ENCODE measurements at regions not wholly inside any gene's neighbourhood (a gene's known extent, or its start where the extent isn't known, plus 50 kb on each side); places are given as distances from the start of the nearest gene placed in this dataset.
"Not testable (repeated sequence)": the region's sequence is repeated elsewhere in the genome, so short reads cannot be mapped to it uniquely, and the experiment has no call there.

DNA sequence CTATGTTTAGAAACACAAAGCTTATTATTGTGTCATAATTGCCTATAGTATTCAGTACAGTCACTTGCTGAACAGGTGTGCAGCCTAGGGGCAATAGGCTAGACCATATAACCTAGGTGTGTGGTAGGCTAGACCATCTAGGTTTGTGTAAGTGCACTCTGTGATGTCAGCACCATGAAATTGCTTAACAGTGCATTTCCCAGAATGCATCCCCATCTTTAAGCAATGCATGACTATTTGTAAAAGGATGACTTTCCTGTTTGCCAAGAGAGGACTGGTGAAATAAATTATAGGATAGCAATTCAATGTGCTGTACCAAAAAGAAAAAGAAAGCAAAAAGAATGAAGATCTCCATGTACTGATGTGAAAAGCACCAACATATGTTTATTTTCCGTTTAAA is 288.7 kb upstream of the AUTS2 start:
- DNase-seq (ENCODE audit: low read depth in 2 of 3, low spot score in 2 of 3) = no peak

DNA sequence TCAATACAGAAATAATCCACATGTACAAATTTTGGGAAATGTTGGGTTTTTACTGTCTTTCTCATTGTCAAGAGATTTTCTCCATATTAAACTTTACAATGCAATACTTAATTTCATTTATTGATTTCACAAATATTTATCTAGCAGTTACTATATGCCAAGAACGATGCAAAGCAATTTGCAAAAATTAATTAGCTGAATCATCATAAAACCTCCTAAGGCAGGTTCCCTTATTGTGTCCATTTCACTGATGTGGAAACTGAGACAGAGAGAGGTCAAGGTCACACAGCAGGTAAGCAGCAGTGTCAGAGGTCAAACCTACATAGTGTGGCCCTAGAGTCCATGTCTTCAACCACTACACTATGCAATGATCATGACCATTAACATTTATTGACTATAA is 286.8 kb upstream of the AUTS2 start:
- DNase-seq (ENCODE audit: low read depth in 2 of 3, low spot score in 2 of 3) = no peak

DNA sequence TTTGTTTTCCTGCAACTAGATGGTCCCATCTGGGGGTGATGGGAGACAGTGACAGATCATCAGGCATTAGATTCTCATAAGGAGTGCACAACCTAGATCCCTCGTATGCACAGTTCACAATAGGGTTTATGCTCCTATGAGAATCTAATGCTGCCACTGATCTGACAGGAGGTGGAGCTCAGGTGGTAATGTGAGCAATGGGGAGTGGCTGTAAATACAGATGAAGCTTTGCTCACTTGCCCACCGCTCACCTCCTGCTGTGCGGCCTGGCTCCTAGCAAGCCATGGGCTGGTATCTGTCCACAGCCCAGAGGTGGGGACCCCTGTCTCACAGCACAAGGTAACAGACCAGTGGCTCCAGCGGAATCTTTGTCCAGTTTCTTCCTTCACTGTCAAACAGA is 284.4 kb upstream of the AUTS2 start:
- not testable (repeated sequence) for DNase-seq (ENCODE audit: low read depth in 2 of 3, low spot score in 2 of 3)

DNA sequence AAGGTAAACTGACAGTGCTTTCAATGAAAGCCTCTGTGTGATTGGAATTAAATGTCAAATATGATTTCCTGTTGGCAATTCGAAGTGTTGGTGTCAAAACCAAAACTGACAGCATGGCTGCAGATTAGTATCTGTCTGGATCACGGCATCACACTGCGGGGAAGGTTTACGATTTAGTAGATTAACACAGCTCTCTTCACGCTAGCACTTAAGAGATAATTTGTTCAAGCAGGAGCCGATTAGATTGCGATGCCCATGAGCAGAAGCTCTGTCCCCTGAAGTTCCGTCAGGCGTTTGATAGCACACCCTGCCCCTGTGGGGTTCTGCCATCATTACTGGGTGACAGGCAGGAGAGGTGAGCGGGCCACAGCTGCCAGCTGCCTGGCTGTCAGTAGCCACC is 279.5 kb upstream of the AUTS2 start:
- DNase-seq (ENCODE audit: low read depth in 2 of 3, low spot score in 2 of 3) = no peak

DNA sequence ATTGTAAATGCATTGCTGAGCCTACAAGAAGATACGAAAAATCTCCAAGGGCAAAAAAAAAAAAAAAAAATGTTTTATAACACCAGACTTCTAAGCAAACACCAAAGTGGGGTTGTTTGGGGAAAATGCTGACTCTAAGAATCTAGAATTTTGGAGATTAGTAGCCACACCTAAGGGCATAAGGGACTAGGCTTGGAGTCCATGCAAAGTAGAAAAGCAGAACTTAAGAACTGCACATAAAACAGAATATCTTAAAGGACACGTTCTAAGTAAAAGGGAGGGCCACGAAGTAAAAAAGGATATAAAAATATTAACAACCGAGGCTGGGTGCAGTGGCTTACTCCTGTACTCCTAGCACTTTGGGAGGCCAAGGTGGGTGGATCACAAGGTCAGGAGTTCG is 269.8 kb upstream of the AUTS2 start:
- no peak for DNase-seq (ENCODE audit: low read depth in 2 of 3, low spot score in 2 of 3)

DNA sequence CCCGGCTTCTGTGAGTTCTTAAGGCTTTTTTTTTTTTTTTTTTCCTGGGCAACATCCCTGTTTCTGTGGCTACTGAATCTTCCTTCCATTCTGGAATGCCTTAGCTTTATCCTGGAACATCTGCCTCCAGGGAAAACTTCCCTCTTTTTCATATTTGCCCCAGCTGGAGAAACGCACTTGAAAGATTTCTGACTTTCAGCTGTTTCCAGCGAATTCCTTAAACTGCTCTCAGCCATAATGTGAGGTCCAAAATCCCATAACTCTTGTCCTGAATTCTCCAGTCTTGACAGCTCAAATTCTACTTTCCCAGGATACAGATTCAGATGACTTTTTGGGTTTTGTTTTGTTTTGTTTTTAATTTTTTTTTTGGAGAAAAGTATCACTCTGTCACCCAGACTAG is 263.6 kb upstream of the AUTS2 start:
- no peak for DNase-seq (ENCODE audit: low read depth in 2 of 3, low spot score in 2 of 3)

DNA sequence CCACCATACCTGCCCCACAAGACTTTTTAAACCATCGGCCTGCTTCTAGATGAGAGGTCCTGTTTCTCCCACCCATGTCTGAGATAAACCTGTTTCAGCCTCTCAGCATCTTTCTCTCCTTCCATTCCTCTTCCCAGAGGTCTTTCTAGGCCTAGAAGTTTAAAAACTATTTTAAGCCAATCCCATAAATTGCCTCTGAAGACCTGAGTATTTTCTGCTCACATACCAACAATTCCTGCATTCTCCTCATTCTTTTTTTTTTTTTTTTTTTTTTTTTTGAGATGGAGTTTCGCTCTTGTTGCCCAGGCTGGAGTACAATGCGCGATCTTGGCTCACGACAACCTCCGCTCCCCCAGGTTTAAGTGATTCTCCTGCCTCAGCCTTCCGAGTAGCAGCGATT is 262.9 kb upstream of the AUTS2 start:
- DNase-seq (ENCODE audit: low read depth in 2 of 3, low spot score in 2 of 3) = no peak

DNA sequence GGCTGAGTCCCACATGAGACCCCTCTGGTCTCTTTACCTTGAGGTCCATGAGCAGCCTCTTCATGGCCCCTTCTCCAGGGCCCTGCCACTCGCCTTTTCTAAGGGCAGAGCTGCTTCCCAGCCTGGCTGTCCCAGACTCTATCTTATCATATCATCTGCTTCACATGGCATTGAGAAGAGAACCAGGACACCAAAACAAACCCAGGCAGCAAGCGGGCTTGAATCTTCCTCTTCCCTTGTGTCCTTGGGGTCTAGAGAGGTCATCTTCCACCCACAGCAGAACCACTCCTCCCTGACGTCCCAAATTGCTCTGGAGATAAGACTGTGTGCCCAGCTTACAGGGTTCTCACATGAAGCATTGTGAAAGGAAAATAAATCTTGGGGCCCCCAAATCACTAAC is 261.3 kb upstream of the AUTS2 start:
- DNase-seq (ENCODE audit: low read depth in 2 of 3, low spot score in 2 of 3) = no peak

DNA sequence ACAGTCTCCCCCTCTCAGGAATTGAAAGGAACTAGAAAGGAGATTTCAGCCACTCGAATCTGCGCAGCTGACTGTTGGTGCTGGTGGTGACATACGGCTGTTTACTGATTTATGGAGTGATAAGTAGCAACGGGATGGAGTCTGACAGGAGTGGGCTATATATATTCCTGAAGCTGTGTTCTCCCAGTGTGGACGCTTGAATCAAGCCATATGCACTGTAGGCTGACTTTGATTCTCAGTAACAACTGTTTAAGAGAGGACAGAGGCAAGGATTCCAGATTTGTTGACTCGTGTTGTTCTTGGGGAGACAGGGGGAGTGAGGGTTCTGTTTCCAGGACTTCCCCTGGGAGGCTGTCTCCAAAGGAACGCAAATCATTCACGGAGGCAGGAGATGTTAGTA is 260.1 kb upstream of the AUTS2 start:
- no peak for DNase-seq (ENCODE audit: low read depth in 2 of 3, low spot score in 2 of 3)

DNA sequence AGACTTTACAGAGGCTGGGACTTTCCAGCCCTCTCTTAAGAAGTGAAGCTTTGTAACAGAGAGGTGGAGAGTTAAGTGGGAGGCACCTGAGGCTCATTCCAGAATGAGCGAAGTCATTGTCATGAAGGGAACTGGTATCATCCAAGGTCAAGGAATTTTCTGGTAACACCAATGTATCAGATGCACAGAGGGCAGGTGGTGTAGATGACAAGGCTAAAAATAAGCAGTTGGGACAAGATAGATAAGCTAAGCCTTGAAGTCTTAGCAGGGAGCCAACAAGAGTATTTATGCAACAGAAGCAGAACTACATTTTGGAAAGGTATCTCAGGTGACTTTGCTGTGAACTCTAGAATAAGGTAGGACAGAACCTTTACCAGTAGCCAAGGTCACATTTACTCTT is 257.0 kb upstream of the AUTS2 start:
- DNase-seq (ENCODE audit: low read depth in 2 of 3, low spot score in 2 of 3) = no peak

DNA sequence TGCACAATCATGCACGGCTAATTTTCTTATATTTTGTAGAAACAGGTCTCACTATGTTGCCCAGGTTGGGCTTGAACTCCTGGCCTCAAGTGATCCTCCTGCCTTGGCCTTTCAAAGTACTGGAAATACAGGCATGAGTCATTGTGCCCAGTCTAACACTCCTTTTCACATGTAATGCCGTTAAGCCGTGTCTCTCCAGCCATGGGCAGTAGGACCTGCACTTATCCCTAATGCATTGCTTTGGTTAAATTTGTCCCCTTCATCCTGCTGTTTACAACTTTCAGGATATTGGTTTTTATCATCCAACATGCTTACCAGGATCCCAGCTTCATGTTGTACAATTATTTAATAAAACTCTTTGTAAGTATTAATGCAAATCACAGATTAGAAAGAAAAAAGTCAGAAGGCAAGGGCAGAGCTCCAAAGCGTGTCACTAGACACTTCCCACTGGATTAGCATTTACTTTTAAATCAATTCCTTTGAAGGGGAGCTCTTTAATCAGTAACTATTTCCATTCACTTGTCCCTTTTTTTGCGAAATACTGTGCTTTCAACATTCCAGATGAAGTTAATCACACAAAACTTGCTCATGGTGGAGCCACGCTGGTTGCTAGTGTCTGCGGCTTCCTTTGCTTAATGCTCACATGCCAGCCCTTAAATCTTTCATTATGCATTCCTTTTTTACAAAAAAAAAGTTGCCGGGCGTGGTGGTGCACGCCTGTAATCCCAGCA is 256.0 kb upstream of the AUTS2 start:
- DNase-seq (ENCODE audit: low read depth in 2 of 3, low spot score in 2 of 3) = no peak

DNA sequence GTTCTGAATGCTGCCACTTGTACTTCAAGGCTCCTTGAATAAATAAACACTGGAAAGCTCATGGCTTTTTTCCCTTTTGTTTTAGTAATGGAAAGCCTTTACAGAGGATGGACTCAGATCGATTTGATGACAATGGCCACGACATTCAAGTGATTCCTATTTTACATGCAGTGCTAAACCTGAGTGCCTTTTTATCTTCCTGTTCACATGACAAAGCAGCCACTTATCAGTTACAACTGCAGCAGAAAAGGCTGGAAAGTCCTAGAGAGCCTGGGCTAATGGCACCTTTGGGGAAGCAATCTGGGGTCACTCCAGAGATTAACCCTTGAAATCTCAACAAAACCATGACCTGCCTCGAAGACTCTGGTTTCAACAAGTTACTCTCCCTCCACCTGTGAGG is 249.0 kb upstream of the AUTS2 start:
- DNase-seq (ENCODE audit: low read depth in 2 of 3, low spot score in 2 of 3) = no peak

DNA sequence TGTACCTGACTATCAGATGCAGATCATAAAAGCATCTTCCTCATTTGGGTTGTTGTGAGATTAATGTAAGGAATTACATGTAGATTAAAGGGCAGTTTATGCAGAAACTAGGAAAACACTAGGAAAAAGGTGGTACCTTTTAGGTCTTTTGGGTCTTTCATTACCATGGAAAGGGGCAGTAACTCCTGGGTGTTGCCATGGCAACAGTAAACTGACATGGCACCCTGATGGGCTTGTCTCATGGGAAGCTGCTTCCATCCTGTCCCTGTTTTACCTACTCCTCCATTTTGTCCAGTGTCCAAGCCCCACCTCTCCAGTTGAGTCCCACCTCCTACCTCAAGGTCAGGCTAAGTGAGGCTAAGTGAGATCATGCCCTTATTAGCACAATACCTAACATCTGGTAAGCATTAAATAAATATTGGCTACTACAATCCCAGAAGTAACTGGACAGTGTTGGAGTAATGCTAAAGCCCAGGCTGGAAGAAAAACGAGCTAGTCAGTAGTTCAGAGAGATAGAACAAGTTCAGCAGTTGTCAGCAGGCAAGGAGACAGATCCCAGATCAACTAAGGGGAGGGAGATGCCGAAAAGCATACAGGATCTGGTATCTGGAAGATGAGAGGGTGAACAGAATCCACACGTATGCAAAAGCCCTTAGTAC is 240.0 kb upstream of the AUTS2 start:
- no peak for DNase-seq (ENCODE audit: low read depth in 2 of 3, low spot score in 2 of 3)

DNA sequence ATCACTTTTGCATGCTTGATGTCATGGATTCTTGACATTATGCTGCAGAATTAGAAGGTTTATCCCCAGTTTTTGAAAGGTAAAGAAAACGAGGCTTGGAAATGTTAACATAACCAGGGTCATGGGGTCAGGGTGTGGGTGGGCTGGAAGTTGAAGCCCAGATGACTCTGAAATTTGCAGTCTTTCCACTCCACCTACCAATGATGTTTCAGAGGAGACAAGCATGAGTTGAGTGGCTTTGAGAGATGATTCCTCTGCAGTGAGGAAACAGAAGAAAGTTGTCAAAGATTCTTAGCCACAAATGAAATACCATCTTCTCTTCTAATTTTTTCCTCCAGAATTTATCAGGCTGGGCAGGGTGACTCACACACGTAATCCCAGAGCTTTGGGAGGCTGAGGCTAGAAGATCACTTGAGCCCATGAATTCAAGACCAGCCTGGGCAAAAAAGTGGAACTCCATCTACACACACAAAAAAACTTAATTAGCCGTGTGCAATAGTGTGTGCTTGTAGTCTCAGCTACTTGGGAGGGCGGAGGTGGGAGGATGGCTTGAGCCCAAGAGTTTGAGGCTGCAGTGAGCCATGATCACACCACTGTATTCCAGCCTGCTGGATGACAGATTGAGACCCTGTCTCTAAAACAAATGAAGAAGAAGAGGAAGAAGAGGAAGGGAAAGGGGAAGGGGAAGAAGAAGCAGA is 239.1 kb upstream of the AUTS2 start:
- DNase-seq (ENCODE audit: low read depth in 2 of 3, low spot score in 2 of 3) = no peak

DNA sequence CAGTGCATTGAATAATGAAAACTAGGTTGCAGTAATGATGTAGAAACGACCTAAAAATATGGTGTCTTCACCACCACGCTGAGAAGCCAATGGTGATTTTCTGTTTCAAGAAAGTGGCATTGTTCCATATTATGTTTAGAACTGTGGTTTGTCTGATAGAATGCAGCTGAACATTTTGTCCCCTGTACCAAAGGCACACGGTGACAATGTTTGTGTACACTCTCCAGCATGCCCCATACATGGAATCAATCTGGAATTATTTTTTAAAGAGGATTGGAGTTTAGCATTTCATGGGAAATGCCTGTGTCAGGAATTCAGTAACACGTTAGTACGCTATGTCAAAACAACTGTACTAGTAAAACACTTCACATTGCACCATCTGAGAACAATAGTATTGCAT is 237.4 kb upstream of the AUTS2 start:
- DNase-seq (ENCODE audit: low read depth in 2 of 3, low spot score in 2 of 3) = no peak

DNA sequence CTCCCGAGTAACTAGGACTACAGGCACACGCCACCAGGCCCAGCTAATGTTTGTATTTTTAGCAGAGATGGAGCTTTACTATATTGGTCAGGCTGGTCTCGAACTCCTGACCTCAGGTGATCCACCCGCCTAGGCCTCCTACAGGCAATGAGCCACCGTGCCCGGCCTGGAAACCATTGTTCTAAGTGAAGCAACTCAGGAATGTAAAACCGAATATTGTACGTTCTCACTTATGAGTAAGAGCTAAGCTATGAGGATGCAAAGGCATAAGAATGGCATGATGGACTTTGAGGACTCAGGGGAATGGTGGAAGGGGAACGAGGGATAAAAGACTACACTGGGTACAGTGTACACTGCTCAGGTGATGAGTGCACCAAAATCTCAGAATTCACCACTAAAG is 235.1 kb upstream of the AUTS2 start:
- no peak for DNase-seq (ENCODE audit: low read depth in 2 of 3, low spot score in 2 of 3)

DNA sequence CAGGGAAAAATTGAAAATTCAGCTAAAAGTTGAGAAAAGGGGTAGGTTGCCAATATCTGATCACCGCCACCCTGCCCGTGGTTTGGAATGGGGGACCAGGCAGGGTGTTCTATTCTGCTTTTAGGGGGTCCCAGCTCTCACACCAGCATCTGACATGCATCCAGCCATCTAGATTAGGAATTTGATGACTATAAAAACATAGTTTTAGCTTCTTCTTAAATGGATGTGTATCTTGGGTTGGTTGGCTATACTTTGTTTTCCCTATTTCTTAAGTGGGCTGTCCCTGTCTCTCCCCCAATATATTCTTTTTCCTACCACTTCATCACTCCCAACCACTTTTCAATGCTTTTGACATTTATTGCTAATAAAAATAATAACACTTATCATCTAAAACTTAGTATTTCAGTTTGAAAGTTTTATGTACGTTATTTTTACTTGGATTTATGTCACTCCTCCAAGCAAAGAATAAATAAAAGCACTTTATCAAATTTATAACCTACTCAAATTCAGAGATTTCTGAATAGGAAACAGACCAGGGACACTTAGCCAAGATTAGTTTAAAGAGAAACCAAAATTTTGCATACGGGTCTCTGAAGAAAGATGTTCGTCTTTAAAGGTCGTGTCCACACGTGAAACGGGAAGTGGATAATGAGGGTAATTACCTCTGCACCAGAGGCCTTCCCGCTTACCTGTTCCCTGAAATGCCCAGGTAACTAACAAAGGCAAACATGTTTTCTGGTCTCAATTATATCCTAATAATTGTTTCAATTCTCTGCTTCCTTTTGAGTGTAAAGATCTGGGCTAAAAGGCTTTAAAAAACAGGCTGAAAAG is 233.2 kb upstream of the AUTS2 start:
- DNase-seq (ENCODE audit: low read depth in 2 of 3, low spot score in 2 of 3) = no peak

DNA sequence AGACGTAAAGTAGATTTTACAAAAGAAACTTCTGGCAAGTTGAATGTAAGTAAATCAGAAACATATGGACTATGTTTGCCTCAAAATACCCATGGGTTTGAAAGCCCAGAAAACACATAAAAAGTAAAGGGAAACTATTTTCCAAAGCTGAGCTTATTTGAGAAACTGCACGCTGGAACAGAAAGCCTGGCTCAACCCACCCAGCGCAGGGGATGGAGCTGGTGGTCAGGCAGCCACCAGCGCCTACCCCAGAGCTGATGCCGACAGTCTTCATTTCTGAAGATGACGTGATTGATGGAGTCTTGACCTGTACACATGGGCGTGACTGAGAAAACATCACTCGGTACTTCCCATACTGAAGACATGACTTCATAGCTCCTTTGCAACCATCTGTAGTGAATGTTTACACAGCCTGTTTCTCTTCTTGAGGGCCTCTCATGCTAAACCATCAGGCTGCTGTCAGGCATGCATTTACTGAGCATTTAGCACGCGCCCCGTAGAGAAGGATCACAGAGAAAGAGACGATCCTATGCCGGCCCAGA is 232.6 kb upstream of the AUTS2 start:
- no peak for DNase-seq (ENCODE audit: low read depth in 2 of 3, low spot score in 2 of 3)

DNA sequence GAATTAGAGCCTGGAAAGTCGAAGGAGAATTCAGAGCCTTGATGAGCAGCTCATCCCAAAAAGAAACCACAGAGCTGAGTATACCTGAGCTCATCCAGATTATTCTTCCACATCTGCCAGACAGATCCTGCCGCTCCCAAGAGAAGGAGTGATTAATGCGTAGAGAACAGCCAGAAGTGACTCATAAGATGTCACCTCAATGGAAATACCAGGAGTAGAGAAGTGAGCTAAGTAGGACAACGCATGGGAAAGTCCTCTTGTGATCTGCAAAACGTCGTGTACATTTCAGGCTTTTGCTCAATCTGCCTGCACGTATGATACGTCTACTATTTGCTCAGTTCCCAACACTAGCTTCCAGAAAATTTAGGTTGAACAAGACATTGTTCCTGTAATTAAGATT is 230.5 kb upstream of the AUTS2 start:
- DNase-seq (ENCODE audit: low read depth in 2 of 3, low spot score in 2 of 3) = no peak

DNA sequence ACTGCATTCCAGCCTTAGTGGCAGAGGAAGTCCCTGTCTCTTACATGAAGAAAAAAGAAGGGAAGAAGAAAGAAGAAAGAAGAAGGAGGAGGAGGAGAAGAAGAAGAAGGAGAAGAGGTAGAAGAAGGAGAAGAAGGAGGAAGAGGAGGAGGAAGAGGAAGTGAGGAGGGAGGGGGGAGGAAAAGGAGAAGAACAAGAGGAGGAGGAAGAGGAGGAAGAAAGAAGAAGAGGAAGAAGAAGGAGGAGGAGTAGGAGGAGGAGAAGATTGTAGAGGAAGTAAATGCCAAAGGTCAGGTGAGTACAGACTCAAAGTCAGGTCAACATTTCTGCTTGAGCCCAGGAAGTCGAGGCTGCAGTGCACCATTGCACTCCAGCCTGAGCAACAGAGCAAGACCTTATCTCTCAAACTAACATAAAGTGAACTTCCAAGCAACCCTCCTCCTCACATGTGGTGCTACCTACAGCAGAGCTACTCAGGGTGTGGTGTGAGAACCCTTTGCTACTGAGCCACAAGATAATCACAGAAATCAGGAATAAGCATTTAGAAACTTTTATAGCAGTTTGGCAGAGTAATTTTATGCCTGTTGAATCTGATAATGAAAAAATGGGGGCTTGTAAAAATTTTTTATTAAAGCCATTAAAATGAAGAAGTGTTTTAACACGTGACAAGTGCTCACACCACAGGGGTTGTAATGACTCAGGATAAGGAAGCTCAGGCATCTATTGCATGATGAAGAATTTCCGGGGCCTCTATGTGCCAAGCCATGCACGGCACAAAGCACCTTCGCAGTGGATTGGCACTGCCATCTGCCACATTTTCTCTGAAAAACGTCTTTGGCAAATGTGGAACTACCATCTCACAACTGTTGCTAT is 224.9 kb upstream of the AUTS2 start:
- DNase-seq (ENCODE audit: low read depth in 2 of 3, low spot score in 2 of 3) = no peak

Measured in activated CD8-positive, alpha-beta memory T cell treated with anti-CD3 and anti-CD28 coated beads for 48 hours (primary cell).